ENCODE measurements at regions not wholly inside any gene's neighbourhood (a gene's known extent, or its start where the extent isn't known, plus 50 kb on each side); places are given as distances from the start of the nearest gene placed in this dataset.

- H3K27me3 Mint-ChIP-seq (ENCODE audit: insufficient read depth, unreplicated experiment), result peaks cover 3% of the 10 kb centered on the region
- BruUV-seq (replicated peaks), result no TSS peak
- ChIA-PET POLR2A (no interaction called here), CTCF (no interaction called here)
- intact Hi-C loops (cut with micrococcal nuclease; ENCODE audit: unreplicated experiment), result no loop called here
- no peaks in the 10 kb centered on the region for H3K4me1 ChIP-seq
- H3K9me3 ChIP-seq, result no peaks in the 10 kb centered on the region
- no peak overlapping the region for H3K27ac Mint-ChIP-seq (ENCODE audit: unreplicated experiment)
- H3K4me1 Mint-ChIP-seq (ENCODE audit: low read depth, unreplicated experiment), result no peaks in the 10 kb centered on the region
- no peak overlapping the region for H3K4me3 ChIP-seq (ENCODE audit: low read depth, low read length)
- H3K36me3 ChIP-seq (ENCODE audit: control insufficient read depth, insufficient read depth, low read length), result no peaks in the 10 kb centered on the region
- DNase-seq, result no peak
- no peak for TF ChIP-seq CTCF (IDR thresholded peaks at IDR 0.05; ENCODE audit: insufficient read depth in 1 of 2, low read depth in 1 of 2, low read length in 1 of 2, severe bottlenecking in 1 of 2, unreplicated experiment in 1 of 2)
- H3K9me3 Mint-ChIP-seq (ENCODE audit: unreplicated experiment), result no peaks in the 10 kb centered on the region
- no peak overlapping the region for H3K4me3 Mint-ChIP-seq (ENCODE audit: unreplicated experiment)
- no peaks in the 10 kb centered on the region for H3K36me3 Mint-ChIP-seq (ENCODE audit: insufficient read depth, unreplicated experiment)
- no peaks in the 10 kb centered on the region for H3K27me3 ChIP-seq (replicated peaks; ENCODE audit: control insufficient read depth, insufficient read depth, low read length)
Measured at GRCh38 chr2:209189893-209190292, 234.0 kb upstream of the MAP2 start.

- no peak for DNase-seq
- Mint-ChIP-seq H3K27me3 (ENCODE audit: insufficient read depth, unreplicated experiment) (peaks cover 3% of the 10 kb centered on the region), H3K9me3 (ENCODE audit: unreplicated experiment) (no peaks in the 10 kb centered on the region), H3K4me1 (ENCODE audit: low read depth, unreplicated experiment) (no peaks in the 10 kb centered on the region), H3K36me3 (ENCODE audit: insufficient read depth, unreplicated experiment) (no peaks in the 10 kb centered on the region), H3K27ac (ENCODE audit: unreplicated experiment) (no peak overlapping the region), H3K4me3 (ENCODE audit: unreplicated experiment) (no peak overlapping the region)
- ChIA-PET POLR2A (no interaction called here), CTCF (no interaction called here)
- BruUV-seq (replicated peaks), result no TSS peak
- TF ChIP-seq CTCF (IDR thresholded peaks at IDR 0.05; ENCODE audit: insufficient read depth in 1 of 2, low read depth in 1 of 2, low read length in 1 of 2, severe bottlenecking in 1 of 2, unreplicated experiment in 1 of 2), result no peak
- Histone ChIP-seq H3K4me1 (no peaks in the 10 kb centered on the region), H3K27me3 (replicated peaks; ENCODE audit: control insufficient read depth, insufficient read depth, low read length) (no peaks in the 10 kb centered on the region), H3K4me3 (ENCODE audit: low read depth, low read length) (no peak overlapping the region), H3K36me3 (ENCODE audit: control insufficient read depth, insufficient read depth, low read length) (no peaks in the 10 kb centered on the region), H3K9me3 (no peaks in the 10 kb centered on the region)
- intact Hi-C loops (cut with micrococcal nuclease; ENCODE audit: unreplicated experiment), result no loop called here
Measured at GRCh38 chr2:209191139-209191538, 232.7 kb upstream of the MAP2 start.

- H3K4me3 Mint-ChIP-seq (ENCODE audit: unreplicated experiment), result no peak overlapping the region
- CTCF ChIA-PET, result no interaction called here
- Histone ChIP-seq H3K4me3 (ENCODE audit: low read depth, low read length) (no peak overlapping the region), H3K36me3 (ENCODE audit: control insufficient read depth, insufficient read depth, low read length) (no peaks in the 10 kb centered on the region), H3K9me3 (no peaks in the 10 kb centered on the region), H3K27me3 (replicated peaks; ENCODE audit: control insufficient read depth, insufficient read depth, low read length) (no peaks in the 10 kb centered on the region), H3K4me1 (no peaks in the 10 kb centered on the region)
- POLR2A ChIA-PET, result no interaction called here
- no peak for TF ChIP-seq CTCF (IDR thresholded peaks at IDR 0.05; ENCODE audit: insufficient read depth in 1 of 2, low read depth in 1 of 2, low read length in 1 of 2, severe bottlenecking in 1 of 2, unreplicated experiment in 1 of 2)
- H3K27me3 Mint-ChIP-seq (ENCODE audit: insufficient read depth, unreplicated experiment), result peaks cover 3% of the 10 kb centered on the region
- no peaks in the 10 kb centered on the region for H3K36me3 Mint-ChIP-seq (ENCODE audit: insufficient read depth, unreplicated experiment)
- no peaks in the 10 kb centered on the region for H3K4me1 Mint-ChIP-seq (ENCODE audit: low read depth, unreplicated experiment)
- no TSS peak for BruUV-seq (replicated peaks)
- DNase-seq, result no peak
- peaks cover 10% of the 10 kb centered on the region for H3K9me3 Mint-ChIP-seq (ENCODE audit: unreplicated experiment)
- no peak overlapping the region for H3K27ac Mint-ChIP-seq (ENCODE audit: unreplicated experiment)
- intact Hi-C loops (cut with micrococcal nuclease; ENCODE audit: unreplicated experiment), result no loop called here
Measured at GRCh38 chr2:209194717-209195116, 229.1 kb upstream of the MAP2 start.
